Inflammatory macrophage treated with lipopolysaccharide for 4 hours (primary cell): ENCODE measurements at regions not wholly inside any gene's neighbourhood (a gene's known extent, or its start where the extent isn't known, plus 50 kb on each side); places are given as distances from the start of the nearest gene placed in this dataset.

Experiments used
- DNase-seq: peaks from one replicate; pipeline ENCODE4 v3.0.0-alpha.2; 2020

DNA sequence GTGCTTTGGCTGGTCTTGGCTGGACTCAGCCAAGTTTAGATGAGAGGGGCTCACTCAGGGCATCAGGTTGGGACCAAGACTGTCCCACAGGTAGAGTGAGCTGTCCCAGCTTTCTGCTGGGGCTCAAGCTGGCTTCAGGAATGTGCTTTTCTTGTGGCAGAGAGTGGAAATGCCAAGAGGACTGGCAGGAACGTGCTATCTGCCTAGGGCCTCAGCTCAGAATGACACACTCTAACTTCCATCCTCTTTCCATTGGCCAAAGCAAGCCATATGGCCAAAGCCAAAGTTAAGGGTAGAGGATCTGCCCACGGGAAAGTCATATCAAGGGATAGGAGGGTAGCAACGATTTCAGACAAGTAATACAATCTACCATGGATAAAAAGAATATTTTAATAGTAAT is 178.8 kb downstream of the ABHD5 start:
- DNase-seq = no peak

DNA sequence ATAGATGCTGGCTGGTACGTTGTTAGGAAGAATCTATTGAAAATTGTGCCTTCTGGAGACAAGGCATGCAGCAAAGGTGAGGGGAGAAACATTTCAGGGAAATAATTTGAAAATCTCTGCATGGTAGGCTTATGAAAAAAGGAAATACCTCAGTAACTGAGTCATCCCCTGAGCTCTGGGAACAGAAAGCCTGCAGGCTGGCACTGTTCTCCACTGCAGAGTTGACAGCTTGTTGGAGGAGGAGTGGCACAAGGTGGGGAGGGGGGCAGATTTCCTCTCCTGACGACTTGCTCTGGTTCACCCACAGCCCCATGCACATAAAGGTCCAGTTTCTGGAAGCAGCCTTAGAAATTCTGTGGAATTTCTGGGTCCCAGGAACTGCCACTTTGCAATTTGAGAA is 179.4 kb downstream of the ABHD5 start:
- DNase-seq = no peak

DNA sequence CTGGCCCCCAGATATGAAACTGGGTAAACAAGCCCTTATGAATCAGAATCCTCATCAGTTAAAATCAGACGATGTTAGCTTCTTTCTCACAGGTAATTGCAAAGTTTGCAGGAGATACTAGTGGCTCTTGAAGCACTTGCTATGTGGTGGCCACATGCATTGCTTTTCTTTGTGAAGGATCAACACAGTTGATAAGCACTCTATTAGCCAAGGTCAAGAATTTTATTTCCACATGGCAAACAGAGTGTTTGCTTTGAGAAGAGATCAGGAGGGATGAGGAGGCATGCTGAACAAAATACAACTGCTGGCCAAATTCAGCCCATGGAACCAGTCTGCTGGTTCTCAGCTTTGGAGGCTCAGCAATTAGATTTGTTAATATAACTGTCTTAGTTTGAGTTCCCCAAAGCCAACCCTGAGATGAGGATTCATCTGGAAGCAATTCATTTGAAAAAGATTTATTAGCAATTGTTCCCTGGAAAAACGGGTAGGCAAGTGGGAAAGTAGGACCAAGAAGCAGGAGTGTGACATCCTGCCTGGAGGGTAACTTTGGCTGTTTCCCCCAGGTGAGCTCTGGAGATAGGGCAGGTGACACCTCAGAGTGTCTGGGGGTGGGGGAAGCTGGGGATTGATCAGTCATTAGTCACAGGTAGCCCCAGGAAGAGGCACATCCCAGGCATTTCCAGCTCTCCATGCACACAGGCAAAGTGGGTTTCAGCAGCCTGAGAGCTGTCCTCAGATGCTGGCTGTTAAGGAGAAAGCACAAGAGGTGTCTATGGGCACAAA is 180.3 kb downstream of the ABHD5 start:
- DNase-seq = no peak

DNA sequence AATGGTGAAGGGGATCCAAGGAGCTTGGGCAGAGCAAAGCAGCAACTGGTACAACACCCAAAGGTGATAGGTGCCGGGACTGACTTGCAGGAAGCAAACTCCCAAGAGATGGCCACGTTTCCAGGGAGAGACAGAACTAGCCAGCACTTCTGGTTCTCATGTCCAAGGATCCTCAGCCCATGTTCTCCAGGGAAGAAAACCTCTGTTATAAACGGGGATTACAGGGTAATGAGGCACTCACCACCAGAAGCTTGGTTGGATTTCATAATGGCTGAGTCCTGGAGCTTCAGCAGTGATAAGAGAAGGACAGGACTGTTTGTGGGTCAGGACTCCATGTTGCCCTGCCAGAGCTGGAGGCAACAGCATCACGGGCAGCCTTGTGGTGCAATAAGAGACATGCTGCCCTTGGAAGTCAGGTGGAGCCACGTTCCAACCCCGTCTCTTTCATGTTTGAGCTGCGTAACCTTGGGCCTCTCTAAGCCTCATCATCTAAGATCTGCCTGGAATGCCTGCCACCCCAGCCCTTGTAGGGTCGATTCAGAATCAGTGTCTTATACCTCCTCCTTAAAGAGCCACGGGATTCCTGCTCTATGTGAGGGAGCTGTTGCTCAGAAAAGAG is 181.0 kb downstream of the ABHD5 start:
- no peak for DNase-seq

DNA sequence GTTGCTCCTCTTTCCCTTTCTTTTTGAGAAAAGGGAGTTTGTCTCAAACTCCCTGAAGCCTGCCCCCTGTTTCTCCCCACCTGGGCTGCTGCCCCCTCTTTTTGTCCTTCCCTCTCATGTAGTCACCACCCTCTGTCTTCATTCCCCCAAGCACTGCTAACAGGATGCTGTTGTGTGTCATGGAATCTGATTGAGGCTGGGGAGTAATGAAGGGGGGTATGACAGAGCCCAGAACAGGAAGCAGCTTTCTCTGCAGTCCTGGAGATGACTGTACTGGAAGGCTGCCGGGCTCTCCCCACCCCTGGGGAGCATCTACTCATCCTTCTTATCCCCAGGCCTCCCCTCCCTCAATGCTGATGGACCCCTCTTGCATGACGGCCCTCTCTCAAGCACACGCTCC is 181.6 kb downstream of the ABHD5 start:
- DNase-seq = no peak

DNA sequence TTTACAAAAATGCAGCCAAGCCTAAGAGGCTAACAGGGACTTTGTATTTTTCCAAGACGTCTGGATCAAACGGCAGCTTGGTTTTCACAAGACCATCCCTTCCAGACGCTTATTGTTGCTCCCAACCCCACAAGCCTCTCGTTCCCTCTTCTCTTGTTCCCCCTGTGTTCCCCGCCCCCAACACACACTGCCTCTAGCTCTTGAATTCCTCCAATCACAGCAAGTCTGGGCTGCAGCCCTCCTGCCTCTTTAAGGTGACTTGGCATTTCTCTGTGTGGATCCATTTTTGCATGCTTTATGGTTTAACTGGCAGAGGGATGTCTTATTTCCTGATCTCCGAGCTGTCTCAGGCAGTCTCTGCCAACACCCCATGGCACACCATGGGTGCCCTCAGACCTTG is 182.2 kb downstream of the ABHD5 start:
- DNase-seq = no peak

DNA sequence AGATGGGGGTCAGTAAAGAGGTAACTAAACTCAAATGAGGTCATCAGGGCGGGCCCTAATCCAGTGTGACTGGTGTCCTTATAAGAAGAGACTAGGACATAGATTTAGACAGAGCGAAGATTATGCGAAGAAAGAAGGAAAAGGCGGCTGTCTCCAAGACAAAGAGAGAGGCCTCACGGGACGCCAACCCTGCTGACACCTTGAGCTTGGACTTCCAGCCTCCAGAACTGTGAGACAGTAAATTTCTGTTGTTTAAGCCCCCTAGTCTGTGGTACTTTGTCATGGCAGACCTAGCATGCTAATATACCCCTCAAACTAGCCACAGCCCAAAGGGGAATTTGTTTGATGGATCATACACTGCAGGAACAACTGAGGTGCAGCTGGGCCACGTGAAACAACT is 183.0 kb downstream of the ABHD5 start:
- DNase-seq = no peak

DNA sequence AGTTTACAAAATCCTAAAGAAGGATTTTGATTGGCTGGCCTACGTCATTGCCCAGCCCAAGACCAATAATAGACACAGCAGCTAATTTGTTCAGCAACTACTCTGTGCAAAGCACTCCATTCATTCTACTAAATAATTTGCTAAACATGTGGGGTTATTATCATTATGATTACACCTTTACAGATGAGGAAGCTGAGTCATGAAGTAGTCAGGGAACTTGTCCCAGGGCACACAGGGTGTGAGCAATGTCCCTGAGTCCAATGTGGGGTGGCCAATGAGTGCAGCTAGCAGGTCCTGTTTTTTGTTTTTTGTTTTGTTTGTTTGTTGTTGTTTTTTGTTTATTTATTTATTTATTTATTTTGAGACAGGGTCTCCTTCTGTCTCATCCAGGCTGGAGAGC is 183.6 kb downstream of the ABHD5 start:
- DNase-seq = no peak

DNA sequence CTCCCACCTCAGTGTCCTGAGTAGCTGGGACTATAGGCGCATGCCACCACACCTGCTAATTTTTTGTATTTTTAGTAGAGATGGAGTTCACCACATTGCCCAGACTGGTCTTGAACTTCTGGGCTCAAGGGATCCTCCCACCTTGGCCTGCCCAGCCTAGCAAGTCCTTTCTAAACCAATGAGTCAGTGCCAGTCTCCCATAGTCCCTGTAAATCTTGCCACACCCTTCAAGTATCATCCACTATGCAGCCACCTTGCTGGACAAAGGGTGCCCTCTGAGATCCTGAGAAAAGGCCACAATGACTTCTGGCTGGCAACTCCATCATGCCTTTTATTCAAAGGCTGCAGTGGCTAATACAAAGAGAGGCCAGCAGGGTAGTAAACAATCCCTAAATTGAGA is 184.0 kb downstream of the ABHD5 start:
- DNase-seq = no peak

DNA sequence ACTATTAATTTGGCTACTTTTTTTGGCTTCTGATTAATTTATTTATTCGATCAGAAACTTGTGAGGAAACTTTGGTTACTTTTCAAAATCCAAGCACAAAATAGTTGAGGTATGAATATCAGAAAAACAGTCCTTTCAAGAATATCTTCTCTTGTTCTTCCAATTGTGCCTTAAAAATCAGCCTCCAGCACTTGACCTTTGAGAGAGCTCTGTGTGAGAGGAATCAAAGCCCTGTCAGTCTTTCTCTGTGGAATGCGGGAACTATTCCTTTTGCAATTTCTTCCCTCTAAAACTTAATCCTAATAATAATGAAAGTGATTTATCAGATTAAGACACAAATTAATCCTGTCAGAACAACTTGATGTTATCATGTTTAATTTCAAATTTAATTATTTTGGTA is 185.9 kb downstream of the ABHD5 start:
- no peak for DNase-seq

DNA sequence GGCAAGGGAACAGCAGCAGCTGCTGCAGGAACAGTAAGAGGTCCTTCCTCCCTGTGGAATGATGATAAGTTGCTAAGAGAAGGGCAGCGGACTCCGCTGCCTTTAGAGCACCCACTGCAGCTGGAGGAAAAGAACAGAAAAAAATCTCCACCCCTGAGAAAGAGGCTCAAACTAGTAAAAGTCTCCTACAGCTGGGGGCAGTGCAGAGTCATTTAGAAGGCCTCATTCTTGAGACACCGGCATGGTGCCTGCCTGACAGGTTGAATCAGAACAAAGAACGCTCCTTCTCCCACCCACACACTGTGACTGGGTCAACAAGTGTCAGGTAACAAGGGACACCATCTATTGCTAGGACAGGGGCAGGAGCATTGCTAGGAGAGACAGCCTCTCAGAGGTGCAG is 188.4 kb downstream of the ABHD5 start:
- DNase-seq = peak; percentile 17

DNA sequence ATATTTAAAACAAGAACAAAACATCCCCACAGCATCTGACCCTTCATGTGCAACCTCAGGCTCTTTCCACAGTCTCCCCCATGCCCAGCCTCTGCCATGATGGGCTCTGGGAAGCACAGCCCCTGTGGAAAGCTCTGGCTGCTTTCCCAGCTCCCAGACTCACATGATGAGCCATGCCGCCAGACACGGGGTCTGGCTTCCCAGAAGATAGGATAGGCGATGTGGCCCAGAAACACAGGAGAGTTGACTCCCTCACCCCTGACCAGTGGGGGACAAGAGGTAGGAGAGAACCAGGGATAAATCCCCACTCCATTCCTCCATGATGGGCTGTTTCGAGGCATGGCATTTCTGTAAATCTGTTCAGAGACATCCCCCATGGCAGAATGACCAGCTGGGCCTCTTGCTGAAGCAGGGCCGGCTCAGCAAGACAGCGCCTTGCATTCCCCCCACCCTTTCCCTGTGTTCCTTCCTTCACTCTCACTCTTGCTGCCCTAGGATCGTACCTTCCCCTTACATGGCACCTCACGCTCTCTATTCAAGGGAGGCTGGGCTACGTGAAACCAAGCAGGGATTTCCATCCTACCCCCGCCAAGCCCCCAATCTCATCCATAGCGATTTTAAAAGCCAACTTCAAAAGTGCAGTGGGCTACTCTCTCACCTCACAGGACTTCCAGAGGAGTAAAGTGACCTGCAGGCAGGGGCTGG is 192.4 kb downstream of the ABHD5 start:
- DNase-seq = no peak

DNA sequence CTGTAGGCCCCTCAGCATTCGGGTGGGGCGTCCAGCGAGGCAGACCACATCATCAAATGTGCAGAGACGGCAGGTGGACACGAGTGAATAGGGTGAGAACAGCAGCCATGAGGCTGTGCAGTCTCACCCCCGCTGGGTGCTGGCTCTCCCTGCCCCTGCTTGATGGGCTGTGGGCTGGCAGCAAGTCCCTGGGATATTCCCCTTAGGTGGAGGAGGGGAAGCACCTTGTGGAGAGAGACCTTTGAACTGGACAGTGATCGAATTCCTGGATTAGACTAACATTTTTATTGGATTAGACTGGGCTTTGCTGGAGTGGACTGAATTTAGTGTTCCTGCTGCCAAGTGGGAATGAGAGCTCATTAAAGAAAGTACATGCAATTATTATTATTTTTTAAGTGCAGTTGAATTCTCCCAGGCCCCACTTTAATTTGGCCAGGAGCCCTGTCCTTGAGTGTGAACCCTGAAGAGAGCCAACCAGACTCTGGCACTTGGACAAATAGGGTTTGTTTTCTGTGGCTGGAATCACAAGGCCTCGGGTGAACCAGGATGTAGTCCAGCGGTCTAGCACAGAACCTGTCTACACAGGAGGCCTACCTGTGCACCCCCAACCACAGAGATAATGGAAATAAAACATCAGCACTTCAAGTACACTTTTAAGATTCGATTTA is 193.1 kb downstream of the ABHD5 start:
- DNase-seq = no peak

DNA sequence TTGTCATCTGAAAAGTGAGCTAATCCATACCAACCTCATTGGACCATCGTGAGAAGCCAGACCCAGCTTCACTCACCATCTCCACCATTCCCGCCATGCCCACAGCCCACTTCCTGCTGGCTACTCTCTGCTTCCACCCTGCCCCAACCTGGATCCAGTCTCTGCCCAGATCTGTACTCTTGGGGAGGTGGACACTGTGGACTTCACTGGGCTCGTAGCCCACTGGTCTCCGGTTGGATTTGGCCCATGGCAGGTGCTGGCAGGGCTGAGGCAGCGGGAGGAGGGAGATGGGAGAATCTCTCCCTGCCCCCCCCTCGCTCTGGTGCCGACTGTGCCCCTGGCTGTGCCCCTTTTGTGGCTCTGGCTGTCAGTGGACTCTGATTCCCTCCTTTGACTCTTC is 193.8 kb downstream of the ABHD5 start:
- no peak for DNase-seq

DNA sequence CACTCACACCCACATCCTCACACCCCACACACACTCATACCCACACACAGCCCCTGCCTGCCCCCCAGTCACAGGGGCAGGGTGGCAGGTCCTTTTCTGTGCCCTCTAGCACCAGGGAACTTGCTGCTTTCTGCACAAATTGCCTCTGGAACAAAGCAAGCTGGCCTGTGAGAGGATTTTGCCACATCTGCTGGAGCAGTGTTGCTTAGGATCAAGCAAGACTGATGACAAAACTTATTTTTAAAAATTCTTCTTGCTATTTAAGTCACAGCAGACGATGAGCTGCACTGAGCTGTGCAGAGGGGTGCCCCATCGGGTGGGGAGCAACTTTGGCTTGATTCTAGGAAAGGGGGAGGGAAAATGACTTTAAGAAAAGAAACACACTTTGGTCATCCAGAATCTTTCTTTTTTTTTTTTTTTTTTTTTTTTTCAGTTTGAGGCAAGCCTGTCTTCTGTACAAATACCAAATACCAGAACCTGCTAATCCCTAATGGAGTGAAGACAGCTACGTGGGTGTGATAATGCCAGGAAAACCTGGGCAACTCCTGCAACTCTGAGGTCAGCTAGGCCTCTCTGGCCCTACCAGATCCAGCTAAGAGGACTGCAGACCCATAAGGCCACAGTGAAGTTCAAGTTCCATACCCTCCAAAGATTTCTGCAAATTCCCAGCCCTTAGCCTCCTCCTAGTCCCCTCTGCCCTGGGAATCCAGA is 195.3 kb downstream of the ABHD5 start:
- no peak for DNase-seq

DNA sequence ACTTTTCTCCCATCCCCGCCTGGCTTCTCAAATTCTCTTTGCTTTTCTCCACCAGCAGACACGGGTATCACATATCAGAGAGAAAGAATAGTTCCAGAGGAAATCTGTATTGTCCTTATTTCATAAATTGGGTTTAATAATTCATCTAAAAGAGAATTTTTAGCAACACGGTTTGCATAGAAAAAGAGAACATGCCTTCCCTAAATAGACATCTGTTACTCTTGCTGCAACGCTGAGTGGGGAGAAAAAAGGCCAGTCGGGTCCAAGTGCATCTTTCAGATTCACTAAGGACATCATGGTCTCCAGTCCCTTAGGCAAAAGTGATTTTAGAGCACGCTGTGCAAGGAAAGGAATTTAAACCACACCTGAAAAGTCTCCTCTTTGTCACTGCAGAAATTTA is 201.3 kb downstream of the ABHD5 start:
- no peak for DNase-seq

DNA sequence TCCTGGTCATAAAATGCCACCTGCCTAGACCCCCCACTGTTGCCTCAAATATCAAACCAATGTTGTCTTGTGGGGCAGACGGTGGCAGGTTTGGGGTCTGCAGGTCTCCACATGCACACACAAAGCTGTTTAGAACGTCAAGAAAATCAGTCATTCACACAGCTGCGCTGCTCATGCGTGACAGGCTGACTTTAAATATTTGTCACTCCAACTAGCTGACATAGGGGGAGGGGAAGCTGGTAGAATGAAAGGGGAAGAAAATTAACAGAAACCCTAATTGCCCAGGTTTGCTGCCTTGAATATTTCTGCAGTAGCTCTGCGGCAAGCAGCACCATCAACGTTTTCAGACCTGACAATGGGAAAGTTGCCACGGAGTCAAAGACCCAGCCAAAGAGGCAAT is 201.8 kb downstream of the ABHD5 start:
- no peak for DNase-seq

DNA sequence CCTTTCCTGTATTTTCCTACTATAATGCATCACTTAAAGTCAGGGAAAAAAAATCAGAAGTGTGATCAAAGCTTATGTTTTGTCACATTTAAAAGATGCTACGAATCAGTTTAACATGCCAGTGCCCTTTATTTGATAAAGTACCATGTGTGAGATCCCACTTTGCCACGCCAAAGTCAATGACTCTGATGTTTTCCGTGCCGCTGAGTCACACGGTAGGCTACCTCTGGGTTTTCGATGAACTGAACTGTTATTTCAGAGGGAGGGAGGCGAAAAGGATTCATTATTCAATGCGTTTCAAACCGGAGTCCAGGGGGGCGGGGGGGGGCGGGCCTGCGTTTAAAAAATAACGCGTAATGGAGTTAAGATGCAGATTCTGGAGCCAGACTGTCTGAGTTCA is 203.0 kb downstream of the ABHD5 start:
- no peak for DNase-seq

DNA sequence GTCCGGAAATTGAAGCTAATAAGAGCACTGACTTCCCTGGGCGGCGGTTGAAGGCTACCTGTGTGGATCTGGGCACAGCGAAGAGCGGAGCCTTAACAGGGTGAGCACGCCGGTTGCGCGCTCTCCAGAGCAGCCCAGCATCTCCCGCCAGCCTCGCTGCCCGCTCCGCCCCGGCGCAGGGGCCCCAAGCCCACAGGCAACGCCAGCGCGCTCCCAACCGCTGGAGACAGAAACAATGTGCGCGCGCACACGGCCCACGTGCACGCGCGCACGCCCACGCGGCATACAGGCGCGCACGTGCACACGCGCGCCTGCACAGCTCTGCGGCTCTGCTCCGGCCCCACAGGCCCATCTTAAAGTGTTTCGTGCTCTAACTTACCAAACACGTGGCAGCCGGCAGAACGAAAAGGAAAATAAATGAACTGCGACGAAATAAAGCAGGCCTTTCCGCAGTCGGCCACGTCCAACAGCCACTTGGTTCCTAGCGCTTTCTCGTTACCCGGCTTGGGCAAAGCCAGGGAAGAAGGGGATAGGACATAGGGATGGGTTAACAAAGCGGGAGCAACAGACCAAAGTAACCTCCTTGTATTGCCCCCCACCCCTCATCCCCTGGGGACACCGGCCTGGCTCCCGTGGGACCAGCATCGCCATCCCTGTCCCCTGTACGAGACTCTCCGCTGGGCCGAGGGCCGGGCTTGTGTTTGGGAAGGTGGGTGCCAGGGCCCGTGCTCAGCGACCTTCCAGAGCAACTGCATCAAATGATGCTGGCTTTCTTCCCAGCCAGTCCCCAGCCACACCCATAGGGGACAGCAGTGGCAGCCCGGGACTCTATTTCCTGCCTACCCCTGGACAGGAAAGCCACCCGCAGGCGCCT is 203.7 kb downstream of the ABHD5 start:
- peak; percentile 21 for DNase-seq

DNA sequence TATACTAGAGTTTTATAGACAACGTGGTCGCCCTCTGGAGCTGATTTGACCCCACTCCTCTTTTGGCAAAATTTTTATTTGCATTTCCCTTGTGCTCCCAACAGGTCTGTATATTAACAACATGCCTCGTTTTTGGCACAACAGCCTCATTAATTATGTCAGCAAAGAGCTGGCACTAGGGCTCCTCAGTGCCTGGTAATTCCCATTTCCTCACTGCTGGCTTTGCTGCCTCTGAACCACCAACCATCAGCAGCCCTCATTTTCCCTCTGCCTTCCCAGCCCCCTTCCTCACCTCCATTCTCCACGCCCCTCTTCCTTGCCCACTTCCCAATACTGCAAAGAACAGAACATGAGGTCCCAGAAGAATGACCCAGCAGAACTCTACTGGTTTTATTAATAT is 204.8 kb downstream of the ABHD5 start:
- no peak for DNase-seq

DNA sequence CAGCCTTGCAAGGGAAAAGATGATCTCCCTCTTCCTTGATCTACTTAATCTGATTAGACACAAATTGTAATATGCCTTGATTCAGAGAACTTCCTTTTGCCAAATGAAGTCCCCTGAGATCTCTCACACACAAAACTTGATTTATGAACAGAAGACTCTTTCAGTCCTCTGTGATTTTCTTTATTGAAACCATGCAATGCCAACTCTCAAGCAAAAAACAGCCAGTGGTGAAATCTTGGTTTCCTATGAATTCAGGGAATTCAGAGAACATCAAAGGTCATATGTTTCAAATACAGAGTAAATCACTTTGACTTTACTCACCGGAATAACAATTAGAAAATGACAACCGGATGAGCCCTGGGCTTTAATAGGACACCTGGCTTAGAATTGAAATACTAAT is 211.7 kb downstream of the ABHD5 start:
- no peak for DNase-seq

DNA sequence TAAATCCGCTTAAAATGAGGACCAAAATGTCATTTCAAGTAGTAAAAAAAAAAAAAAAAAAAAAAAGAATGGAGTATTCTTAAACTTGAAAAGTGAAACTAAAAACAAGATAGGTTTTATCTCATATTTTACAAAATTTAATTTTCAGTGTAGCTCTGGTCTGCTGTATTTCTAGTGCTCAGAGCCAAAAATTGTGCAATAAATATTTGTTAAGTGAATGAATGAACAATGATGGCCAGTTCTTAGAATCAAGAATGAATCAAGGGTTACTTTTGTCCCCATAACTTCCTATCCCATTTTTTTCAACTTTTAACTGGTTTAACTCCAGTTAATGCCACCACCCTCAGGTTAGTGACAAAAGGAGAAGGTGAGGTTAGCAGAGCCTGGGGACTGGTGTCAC is 214.4 kb downstream of the ABHD5 start:
- DNase-seq = no peak
